GM19452 (cell line): ENCODE measurements at regions not wholly inside any gene's neighbourhood (a gene's known extent, or its start where the extent isn't known, plus 50 kb on each side); places are given as distances from the start of the nearest gene placed in this dataset.

Source experiments
- ATAC-seq: cut with Tn5 transposase; IDR thresholded peaks from one replicate; pipeline ENCODE4 v1.9.1; 2021; ENCODE audit not compliant: unreplicated experiment

- no peak for ATAC-seq
Observed at GRCh38 chr5:50963971-50964745, 297.7 kb downstream of the PARP8 start.

- no peak for ATAC-seq
Observed at GRCh38 chr5:50964746-50965653, 298.6 kb downstream of the PARP8 start.

GRCh38 chr5:50965654-50966375 is 299.4 kb downstream of the PARP8 start:
- ATAC-seq: no peak

DNA sequence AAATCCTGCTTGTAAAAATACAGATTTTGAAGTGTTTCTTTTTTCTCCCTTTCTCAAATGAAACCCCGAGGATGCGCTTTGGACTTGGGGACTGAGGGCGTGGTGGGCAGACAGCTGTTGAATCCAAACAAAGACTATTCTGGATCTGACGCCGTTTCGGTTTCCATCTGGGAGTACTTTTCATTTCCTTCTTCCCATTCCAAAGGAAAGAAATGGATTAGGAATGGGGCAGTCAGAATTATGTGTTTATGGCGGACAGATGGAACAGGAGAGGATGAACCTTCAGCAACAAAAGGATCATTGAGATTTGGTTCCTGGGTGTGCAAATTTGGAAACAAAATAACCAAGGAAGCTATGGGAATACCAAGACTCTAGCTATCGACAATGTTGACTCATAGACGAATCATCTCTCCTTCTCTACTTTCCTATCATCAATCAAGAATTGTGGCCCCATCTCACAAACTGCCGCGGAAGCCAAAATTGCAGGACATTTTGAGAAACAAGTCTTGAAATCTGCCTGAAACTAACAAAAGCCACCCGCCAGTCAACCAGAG is 300.6 kb downstream of the PARP8 start:
- no peak for ATAC-seq

- no peak for ATAC-seq
Observed at GRCh38 chr5:50967563-50968355, 301.3 kb downstream of the PARP8 start.

- no peak for ATAC-seq
Observed at GRCh38 chr5:50968356-50969149, 302.1 kb downstream of the PARP8 start.

GRCh38 chr5:50969151-50970031 is 303.0 kb downstream of the PARP8 start:
- no peak for ATAC-seq

GRCh38 chr5:50975840-50976239 is 309.4 kb downstream of the PARP8 start:
- ATAC-seq: no peak

DNA sequence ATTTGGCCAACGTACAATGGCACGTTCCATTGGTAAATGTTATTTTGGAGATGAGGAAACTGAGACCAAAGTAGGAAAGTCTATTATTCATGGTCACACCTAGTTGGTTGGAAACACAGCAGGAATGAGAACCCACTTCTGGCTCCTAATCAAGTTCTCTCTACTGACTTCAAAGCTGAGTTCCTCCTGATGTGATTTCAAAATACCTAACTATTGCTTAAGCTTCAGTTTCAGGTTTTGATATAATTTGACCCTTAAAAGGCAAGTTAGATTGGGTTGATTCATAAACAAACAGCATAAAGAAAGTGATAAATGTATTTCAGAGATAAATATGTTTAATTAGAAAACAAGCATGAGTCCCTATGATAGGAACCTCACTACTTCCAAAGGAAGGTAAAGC is 312.5 kb downstream of the PARP8 start:
- ATAC-seq: no peak

- ATAC-seq: no peak
Observed at GRCh38 chr5:50984640-50985039, 318.2 kb downstream of the PARP8 start.

GRCh38 chr5:50990296-50990924 is 324.0 kb downstream of the PARP8 start:
- no peak for ATAC-seq

- no peak for ATAC-seq
Observed at GRCh38 chr5:50995285-50995942, 329.0 kb downstream of the PARP8 start.

- ATAC-seq: no peak
Observed at GRCh38 chr5:51001227-51001923, 334.9 kb downstream of the PARP8 start.

DNA sequence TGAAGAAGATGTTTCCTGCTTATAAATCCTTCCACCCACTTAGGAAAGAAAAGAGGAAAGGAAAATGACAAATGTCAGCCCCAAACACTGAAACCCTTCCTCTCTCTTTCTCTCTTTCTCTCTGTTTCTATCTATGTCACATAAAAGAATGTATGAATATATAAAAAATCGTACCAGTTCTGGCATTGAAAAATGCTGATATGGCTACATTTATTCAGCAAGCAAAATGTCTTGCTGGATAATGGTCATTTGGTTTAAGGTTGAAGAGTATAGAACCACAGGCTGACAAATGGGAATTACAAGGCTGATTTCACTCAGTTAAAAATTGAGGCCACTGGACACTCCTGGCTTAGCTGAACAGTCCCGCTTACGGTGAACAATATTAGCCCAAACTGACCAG is 335.9 kb downstream of the PARP8 start:
- no peak for ATAC-seq

DNA sequence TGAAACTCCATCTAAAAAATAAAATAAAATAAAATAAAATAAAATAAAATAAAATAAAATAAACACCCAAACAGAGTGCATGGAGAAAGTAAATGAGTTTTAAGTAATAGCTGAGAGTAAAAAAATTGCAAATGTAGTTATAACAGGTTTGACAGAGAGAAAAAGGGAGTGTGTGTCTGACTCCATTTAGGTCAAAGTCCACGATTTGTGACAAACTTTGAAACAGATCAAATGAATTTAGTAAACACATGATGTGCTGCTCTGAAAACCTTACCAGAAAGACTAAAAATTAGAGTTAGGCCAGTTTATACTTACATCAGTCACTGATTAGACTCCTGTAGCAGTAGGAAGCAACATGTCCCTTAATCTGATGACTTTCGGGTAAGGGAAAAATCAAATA is 346.6 kb downstream of the PARP8 start:
- ATAC-seq: no peak

GRCh38 chr5:51018423-51018822 is 352.0 kb downstream of the PARP8 start:
- ATAC-seq: no peak

- no peak for ATAC-seq
Observed at GRCh38 chr5:51024263-51024662, 357.8 kb downstream of the PARP8 start.
